GM19239 (cell line): ENCODE measurements at regions not wholly inside any gene's neighbourhood (a gene's known extent, or its start where the extent isn't known, plus 50 kb on each side); places are given as distances from the start of the nearest gene placed in this dataset.
A peak's percentile ranks its signal among the peaks of the same experiment; 100 is the strongest.

Experiments used
- DNase-seq: peaks from one replicate; pipeline ENCODE4 v3.0.0; 2011; ENCODE audit warnings: low spot score; ENCODE audit not compliant: insufficient read length
- FAIRE-seq: peaks from 2 replicates; lab custom pipeline; 2011; peaks lifted over from hg19 to GRCh38; lab: Jason Lieb, UNC

DNA sequence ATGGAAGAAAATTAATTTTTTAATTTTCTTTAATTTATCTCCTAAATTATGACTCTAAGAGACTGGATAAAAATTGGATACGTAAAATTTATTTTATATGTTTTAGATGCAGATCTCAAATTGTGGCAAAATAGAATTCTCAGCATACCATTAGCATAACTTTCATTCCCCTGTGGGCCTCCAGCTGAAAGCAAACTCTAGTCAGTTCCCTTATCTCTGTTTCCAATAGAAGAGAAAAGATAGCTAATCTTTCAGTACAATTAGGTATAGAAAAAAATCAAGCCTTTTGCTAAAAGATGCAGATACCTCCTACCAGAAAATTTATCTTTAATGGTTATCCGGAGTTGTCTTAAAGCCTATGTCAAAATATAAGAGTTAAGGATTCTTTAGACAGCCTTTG is 1530.6 kb downstream of the EFNA5 start:
- no peak for FAIRE-seq
- no peak for DNase-seq

DNA sequence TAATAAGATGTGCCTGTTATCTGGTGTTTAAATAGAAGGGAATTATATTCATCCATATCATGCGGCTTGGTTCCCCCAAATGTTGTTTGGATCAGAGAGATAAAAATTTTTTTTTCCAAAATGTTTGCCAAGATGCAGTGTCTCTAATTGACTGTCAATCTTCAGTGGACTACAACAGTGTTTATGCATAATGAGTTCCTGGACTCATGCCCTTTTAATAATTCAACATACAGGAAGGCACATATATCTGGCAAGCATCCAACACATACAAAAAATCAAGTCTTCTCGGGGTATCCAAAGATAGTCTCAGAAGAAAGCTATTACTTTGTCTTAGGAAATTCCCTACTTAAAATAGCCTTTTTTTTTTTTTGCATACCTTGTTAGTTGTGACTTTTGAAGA is 1534.7 kb downstream of the EFNA5 start:
- DNase-seq (no peak), FAIRE-seq (no peak)

DNA sequence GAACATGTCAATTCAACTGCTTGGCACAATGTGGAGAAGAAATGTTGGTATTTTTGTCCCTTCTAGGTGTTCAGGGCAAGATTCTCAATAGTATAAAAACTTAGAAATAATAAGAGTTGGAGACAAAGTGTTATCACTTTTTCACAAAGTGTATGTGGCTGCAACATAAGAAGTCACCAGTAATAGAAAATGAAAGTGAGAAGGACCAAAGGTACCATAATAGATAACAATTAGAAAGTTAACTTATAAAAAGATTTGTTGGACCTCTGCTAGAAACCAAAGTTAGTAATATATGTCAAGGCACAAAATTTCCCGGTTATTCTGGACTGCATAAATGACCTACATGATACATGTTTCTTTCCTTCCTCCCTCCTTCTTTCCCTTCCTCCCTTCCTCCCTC is 1535.3 kb downstream of the EFNA5 start:
- DNase-seq (no peak), FAIRE-seq (no peak)

DNA sequence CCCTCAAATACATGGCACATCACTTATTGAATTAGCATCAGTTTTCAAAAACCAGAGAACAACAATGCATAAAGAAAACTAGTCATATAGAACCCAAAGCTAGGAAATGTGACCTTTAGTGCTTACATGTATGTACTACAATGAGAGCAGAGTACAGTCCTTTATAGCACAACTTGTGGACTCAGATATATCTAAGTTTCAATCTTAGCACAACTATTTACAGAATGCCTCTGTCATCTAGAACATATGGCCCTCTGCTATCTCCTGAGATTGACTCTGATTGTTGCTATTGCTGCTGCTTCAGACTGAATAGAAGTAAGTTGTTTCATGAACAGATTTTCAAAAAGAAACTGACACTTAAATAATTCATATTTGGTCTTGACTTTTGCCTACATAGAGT is 1536.2 kb downstream of the EFNA5 start:
- FAIRE-seq (no peak), DNase-seq (no peak)

DNA sequence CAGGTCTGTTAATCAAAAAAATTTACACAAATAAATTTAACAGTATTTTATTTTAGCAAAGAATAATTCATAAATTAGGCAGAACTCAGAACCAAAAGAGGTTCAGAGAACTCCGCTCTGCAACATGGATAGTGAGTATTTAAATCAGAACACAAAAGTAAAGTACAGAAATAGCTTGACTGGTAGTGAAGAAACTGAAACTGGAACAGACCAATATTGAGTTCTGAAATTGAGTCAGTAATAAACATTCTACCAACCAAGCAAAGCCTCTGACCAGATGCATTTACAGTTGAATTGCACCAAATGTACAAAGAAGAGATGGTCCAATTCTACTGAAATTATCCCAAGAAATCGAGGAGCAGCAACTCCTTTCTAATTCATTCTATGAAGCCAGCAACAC is 1542.8 kb downstream of the EFNA5 start:
- DNase-seq, result no peak
- FAIRE-seq, result no peak

DNA sequence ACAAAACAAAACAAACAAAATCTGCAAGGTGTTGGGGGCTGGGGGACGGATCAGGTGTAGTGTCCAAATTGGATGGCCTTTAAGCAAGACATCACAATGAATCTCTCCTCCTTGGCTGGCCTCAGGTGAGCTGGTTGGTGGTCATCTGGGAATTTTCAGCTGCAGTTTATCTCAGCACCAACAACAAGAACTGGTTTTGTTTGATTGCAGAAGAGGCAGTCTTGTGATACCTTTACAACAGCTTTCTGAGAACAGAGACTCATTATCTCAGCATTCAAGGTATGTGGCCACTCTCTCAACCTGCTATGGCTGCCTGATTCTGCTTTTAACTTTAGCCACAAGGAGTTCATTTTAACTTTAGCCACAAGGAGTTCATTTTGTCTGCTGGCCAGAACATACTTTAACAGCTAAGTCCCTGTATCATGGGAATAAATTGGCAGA is 1543.4 kb downstream of the EFNA5 start:
- FAIRE-seq, result no peak
- no peak for DNase-seq

DNA sequence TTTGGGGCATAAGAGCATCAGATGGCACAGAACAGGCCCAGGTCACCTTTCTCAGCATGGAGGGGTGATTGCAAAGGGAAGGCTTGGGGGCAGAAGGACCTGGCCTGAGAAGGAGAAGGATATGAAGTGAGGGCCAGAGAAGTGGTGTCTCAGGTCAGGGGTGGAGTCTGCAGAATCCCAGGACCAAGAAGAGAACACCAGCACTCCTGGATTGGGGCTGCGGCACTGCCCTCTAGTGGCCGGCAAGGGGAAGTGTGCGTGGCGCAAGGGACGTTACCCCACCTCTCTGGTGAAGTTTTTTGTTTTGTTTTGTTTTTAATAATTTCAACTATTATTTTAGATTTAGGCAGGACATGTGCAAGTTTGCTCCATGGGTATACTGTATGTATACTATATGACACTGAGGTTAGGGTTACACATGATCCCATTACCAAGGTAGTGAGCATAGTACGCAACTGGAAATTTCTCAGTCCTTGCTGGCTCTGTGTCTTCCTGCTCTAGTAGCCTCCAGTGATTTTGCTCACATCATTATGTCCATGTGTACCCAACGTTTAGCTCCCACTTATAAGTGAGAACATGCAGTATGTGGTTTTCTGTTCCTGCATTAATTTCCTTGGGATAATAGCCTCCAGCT is 1548.6 kb downstream of the EFNA5 start:
- DNase-seq (peak; percentile 18), FAIRE-seq (peak; percentile 64)

DNA sequence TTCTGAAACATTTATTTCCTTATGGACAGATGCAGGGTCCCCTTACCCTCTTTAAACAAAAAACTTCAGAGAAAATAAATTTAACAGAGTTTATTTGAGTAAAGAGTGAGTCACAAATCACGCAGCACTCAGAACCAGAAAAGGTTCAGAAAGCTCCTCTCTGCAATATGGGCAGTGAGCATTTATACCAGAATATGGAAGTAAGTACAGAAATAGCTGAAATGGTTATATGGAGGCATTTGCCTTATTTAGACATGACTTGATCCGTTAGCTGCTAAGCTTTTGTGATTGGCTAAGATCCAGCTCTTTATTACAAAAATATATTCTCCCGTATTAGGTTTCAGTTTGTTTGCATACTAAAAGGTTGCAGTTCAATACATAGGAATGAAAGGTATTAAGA is 1554.1 kb downstream of the EFNA5 start:
- DNase-seq (no peak), FAIRE-seq (no peak)

DNA sequence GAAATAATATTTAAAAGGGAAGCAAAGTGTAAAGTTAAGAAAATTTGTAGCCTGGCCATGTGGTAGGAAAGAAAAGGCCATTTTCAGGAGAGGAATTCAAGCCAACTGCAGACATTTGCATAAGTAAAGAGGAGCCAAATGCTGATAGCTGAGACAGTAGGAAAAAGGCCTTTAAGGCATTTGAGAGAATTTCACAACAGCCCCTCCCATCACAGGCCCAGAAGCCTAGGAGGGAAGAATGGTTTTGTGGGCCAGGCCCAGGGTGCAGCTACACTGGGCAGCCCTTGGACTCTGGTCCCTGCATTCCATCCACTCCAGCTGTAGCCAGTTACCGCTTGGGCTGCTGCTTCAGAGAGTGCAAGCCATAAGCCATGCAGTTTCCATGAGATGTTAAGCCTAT is 1556.8 kb downstream of the EFNA5 start:
- FAIRE-seq, result no peak
- DNase-seq, result no peak

DNA sequence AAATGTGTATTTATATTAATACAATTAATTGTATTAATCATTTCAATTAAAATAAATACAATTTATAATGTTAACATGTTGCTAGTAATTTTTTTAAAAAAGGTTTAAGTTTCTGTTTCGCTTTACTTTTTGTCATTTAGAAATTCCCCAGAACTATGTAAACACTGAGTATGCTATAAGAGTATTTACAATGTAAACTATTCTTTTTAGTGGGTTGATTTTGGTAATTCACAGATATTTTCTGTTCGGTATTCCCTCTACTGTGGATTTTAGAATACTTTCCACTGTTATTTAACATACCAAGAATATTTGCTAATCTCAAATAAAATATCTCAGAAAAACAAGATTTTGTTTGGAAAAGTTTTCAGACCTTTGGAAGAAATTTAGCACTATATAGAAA is 1564.4 kb downstream of the EFNA5 start:
- FAIRE-seq (no peak), DNase-seq (no peak)

DNA sequence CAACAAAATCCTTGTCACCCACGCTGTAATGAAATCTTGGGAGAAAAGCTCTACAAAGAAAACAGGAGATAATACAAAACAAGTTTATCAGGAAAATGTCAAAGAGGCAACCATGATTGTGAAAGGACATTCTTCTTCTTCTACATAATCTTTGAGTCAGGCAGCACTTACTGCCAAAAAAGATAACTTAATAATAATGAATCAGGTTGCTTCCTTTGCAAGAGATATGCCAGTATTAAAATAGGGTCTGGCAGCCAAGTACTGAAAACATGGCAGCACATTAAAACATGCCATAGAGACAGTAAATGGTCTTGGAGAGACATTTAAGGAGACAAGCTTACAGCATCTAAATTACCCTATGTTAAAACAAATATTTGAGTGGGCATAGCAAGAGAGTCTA is 1573.4 kb downstream of the EFNA5 start:
- no peak for DNase-seq
- no peak for FAIRE-seq

DNA sequence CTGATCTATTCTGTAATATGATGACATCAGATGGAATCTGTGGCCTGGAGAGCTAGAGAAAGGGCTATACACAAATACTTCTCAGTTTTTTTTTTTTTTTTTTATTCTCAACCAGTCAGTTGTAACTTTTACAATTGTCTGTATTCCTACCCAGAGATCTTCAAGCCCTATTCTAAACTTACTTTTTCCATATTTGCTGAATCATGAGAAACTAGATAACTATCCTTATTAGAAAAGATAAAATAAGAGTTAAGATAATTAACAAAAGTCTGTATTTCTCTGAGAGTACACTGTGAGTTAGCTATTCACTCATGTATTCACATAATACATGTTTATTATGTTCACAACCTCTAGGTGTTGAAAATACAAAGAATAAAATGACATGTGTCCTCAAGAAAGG is 1575.9 kb downstream of the EFNA5 start:
- DNase-seq (no peak), FAIRE-seq (no peak)

DNA sequence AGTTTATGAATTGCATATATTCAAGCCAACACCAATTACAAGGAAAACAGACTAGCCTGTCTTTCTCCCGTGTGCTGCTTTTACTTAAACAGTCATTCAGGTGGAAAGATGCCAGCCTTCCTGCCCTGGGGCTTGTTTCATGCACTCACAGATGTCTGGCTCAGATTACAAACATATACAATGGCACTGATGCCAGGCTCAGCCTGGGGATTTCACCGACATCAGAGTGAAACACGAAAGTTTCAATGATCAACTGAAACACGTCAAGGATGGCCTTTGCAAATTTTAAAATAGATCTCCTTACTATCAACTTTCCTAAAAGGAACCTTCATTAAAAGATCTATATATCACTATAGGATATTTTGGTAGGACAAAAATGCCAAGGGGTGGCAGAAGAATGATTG is 1576.5 kb downstream of the EFNA5 start:
- DNase-seq (no peak), FAIRE-seq (no peak)

DNA sequence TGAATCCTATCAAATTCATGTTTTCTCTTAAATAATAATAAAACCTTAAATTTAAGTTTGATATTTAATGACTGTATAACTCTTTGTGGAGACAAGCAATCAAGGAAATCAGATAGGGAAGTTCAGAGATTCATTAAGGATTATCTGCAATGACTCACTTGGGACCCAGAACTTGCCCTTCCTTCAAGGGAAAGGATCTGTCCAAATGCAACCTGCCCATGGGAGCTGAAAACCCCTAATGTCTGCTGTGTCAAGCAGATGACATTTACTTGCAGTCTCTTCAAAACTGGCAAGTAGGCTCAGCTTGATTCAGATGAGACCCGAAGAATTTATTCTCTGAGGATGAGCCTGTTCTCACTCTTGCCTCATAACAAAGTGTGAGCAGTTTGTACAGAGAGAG is 1577.6 kb downstream of the EFNA5 start:
- DNase-seq (no peak), FAIRE-seq (no peak)

DNA sequence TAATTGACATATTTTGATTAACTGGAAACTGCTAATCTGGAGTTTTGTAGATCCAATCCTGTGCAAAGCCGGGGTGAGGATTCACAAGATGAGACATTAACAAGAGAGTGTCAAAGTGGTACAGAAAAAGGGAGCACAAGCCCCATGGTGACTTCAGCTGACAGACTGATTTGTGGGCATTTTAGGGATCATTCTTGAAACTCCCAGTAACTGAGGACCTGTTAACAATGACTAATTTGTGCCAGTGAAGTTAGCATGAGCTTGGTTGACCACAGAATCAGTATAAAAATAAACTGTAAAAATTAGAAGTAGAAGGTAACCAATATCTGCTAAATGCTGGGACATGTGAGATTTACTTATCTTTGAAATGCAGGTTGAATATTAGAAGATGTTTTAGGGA is 1578.3 kb downstream of the EFNA5 start:
- FAIRE-seq (no peak), DNase-seq (no peak)

DNA sequence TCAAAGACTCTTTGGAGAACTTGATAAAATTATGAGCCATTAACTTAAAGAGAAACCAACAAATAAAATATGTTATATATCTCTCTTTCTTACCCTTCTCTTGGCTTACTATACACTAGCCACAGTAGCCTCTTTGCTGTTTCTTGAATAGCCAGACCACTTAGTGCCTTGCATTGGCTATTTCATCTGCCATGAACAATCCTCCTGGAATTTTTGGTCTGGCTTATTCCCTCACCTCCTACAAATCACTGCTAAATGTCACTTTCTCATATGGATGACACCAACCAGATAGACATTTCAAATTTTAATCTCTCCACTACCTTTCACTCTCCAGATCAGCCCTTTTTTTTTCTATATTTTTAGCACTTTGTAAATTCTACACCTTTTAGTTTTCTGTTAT is 1581.7 kb downstream of the EFNA5 start:
- DNase-seq, result no peak
- no peak for FAIRE-seq

DNA sequence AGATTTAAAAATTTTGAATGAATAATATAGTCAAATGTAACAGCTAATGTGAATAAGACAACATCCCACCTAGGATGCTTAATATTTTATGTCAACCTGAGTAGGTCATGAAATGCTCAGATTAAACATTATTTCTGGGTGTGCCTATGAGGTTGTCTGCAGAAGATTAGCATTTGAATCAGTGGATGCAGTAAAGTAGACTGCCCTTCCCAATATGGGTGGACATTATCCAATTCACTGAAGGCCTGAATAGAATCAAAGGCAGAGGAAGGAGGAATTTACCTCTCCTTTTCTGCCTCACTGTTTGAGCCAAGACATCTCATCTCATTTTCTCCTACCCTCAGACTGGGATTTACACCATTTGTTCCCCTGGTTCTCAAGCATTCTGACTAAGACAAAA is 1582.3 kb downstream of the EFNA5 start:
- FAIRE-seq (no peak), DNase-seq (no peak)

DNA sequence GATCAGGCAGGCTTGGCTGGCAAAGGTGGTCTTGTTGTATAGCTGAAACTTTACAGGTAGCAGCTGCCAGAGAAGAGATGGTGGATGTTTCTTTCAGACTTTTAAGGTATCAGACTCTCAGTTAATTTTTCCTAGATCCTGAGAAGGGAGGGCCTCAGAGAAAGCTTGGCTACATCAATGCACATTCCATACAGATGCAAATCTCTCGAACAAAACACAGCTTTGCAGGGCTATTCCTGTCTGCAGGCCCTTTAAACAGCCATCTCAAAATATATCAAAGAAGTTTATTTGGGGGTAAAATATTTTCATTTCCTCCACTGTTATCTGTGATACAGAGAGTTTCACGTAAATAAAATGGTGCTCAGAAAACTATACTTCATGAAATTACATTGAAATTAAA is 1584.4 kb downstream of the EFNA5 start:
- FAIRE-seq, result no peak
- DNase-seq, result no peak

DNA sequence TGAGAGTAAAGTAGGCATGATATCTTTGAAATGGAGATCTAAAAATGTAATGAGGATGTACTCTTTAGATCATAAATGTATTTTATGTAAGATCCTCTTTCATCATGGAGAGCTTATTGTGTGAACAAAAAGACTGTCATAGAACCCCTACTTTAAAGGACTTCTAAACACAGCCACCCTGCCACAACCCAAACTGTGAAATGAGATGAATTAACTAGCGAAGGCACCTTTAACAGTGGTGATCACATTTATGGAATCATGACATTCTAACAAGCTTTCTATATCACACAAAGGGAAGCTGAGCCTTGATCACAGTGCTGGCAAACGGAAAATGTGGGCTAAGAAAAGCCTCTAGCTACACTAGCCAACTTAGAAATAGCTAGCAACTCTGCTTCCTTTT is 1585.2 kb downstream of the EFNA5 start:
- DNase-seq (no peak), FAIRE-seq (no peak)

DNA sequence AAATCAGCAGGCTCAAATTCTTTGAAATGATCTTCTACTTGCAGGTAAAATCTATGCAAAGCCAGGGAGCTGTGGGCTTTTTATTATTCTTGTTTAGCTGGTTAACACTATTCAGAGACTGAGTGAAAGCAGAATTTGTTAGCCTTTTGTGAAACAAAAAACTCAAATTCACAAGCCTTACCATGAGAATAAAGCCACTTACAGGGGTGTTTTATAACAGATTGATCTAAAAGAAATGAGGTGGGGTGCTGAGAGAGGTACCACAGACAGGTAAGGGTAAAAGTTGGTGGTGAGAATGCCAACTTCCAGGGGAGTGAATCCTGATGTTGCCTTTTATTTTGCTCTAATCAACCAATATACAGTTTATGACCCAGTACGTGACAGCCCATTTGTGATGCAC is 1585.6 kb downstream of the EFNA5 start:
- no peak for DNase-seq
- no peak for FAIRE-seq

DNA sequence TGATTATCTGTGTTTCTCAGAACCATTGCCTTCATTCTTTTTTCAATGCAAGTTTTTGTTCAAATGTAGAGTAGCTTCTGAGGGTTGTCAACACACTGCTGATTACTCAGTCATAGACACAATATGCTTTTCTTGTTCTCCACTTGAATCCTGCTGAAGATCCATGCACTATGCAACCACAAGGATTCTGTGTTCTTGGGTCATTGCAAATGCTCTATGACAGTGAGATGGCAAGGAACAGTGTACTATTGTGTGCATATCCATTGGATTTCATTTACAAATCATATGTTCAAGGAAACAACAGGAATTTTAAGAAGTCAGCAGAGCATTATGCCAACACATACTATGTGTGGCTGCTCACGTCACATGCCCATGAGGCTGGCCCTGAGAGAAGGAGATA is 1590.2 kb downstream of the EFNA5 start:
- FAIRE-seq, result no peak

DNA sequence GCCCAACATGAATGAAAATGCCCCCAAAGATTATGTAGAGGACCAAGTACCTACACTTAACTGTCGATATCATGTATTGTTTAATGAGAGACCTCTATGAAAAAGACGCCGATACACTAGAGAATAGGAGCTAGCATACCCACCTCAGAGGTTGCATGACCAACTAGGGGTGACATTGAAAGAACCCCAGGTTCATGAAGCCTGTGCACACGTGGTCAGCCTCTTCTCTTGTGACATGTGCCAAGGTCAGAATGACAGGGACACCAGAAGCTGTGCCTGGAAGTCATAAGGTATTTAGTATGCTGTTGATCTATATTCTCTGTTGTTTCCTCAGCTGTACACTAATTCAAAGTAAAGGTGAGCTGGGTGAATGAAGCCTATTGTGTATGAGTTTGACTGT is 1594.1 kb downstream of the EFNA5 start:
- DNase-seq (no peak), FAIRE-seq (no peak)

More for the DNA sequence above, 1590.2 kb downstream of the EFNA5 start:
- DNase-seq, result no peak

DNA sequence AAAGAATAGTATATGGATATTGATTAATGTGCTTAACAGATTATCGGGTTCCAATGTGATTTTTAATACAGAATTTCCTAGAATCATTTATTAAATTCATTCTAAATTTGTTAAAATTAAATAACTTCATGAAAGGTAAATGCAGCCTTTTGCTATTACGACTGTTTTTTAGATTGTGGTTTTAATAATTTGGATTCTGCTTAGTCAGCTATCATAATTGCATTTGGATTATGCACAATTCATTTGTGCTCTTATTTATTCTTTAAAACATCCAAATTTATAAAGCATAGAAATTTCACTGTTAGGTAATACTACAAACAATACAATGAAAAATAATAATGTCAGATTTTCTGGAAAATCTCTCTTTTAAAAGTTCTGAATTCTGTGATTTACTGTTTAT is 1598.5 kb downstream of the EFNA5 start:
- DNase-seq (no peak), FAIRE-seq (no peak)
